ENCODE measurements at regions not wholly inside any gene's neighbourhood (a gene's known extent, or its start where the extent isn't known, plus 50 kb on each side); places are given as distances from the start of the nearest gene placed in this dataset.
"Not testable (repeated sequence)": the region's sequence is repeated elsewhere in the genome, so short reads cannot be mapped to it uniquely, and the experiment has no call there.

GRCh38 chr13:37510441-37510840 lies 88.1 kb downstream of the POSTN start:
- no peak for DNase-seq
- ATAC-seq = no peak

GRCh38 chr13:37505531-37505930 lies 93.0 kb downstream of the POSTN start:
- no peak for DNase-seq
- ATAC-seq = no peak

- no peak for DNase-seq
- no peak for ATAC-seq
These were observed 94.3 kb downstream of the POSTN start for GRCh38 chr13:37504251-37504650.

- ATAC-seq = no peak
- DNase-seq = no peak
These were observed 95.3 kb downstream of the POSTN start for GRCh38 chr13:37503287-37503686.

GRCh38 chr13:37502303-37502993 lies 96.1 kb downstream of the POSTN start:
- not testable (repeated sequence) for DNase-seq, ATAC-seq

- no peak for ATAC-seq
- no peak for DNase-seq
These were observed 97.4 kb downstream of the POSTN start for GRCh38 chr13:37501187-37501586.

- ATAC-seq = no peak
- DNase-seq = no peak
These were observed 103.5 kb downstream of the POSTN start for GRCh38 chr13:37495046-37495445.

- no peak for ATAC-seq
- DNase-seq = no peak
These were observed 104.8 kb downstream of the POSTN start for GRCh38 chr13:37493775-37494174.

- DNase-seq (no peak), ATAC-seq (no peak)
These were observed 105.6 kb downstream of the POSTN start for GRCh38 chr13:37492741-37493514.

- no peak for ATAC-seq
- no peak for DNase-seq
These were observed 106.5 kb downstream of the POSTN start for GRCh38 chr13:37492075-37492474.

GRCh38 chr13:37491661-37492060 lies 106.9 kb downstream of the POSTN start:
- no peak for DNase-seq
- ATAC-seq = no peak

GRCh38 chr13:37490176-37490779 lies 108.3 kb downstream of the POSTN start:
- DNase-seq = no peak
- ATAC-seq = no peak

- DNase-seq = no peak
- ATAC-seq = no peak
These were observed 109.8 kb downstream of the POSTN start for GRCh38 chr13:37488726-37489125.

GRCh38 chr13:37486171-37486681 lies 112.3 kb downstream of the POSTN start:
- no peak for ATAC-seq
- DNase-seq = no peak

- ATAC-seq (no peak), DNase-seq (no peak)
These were observed 112.8 kb downstream of the POSTN start for GRCh38 chr13:37485756-37486155.

GRCh38 chr13:37484056-37484455 lies 114.5 kb downstream of the POSTN start:
- DNase-seq (no peak), ATAC-seq (no peak)

GRCh38 chr13:37482331-37482730 lies 116.2 kb downstream of the POSTN start:
- ATAC-seq (no peak), DNase-seq (no peak)

GRCh38 chr13:37481885-37482227 lies 116.7 kb downstream of the POSTN start:
- ATAC-seq (no peak), DNase-seq (no peak)

- DNase-seq (no peak), ATAC-seq (no peak)
These were observed 117.3 kb downstream of the POSTN start for GRCh38 chr13:37481011-37481884.

GRCh38 chr13:37479916-37480315 lies 118.7 kb downstream of the POSTN start:
- ATAC-seq (no peak), DNase-seq (no peak)

GRCh38 chr13:37476874-37477273 lies 121.7 kb downstream of the POSTN start:
- no peak for ATAC-seq
- DNase-seq = no peak

- no peak for DNase-seq
These were observed 122.6 kb downstream of the POSTN start for GRCh38 chr13:37475966-37476365.

More at GRCh38 chr13:37475966-37476365, 122.6 kb downstream of the POSTN start:
- no peak for ATAC-seq

Measured in stimulated activated naive CD8-positive, alpha-beta T cell treated with anti-CD3 and anti-CD28 coated beads, Interleukin-15, Interleukin-2, amounts not matched to agents 100 U/mL and 50 U/mL, for 24 hours (primary cell).